HG02610 (cell line): ENCODE measurements at regions not wholly inside any gene's neighbourhood (a gene's known extent, or its start where the extent isn't known, plus 50 kb on each side); places are given as distances from the start of the nearest gene placed in this dataset.
"Not testable (repeated sequence)": the region's sequence is repeated elsewhere in the genome, so short reads cannot be mapped to it uniquely, and the experiment has no call there.

ENCODE experiments used
- ATAC-seq: cut with Tn5 transposase; IDR thresholded peaks from one replicate; pipeline ENCODE4 v1.9.1; 2021; ENCODE audit warnings: mild to moderate bottlenecking, moderate library complexity; ENCODE audit not compliant: unreplicated experiment

DNA sequence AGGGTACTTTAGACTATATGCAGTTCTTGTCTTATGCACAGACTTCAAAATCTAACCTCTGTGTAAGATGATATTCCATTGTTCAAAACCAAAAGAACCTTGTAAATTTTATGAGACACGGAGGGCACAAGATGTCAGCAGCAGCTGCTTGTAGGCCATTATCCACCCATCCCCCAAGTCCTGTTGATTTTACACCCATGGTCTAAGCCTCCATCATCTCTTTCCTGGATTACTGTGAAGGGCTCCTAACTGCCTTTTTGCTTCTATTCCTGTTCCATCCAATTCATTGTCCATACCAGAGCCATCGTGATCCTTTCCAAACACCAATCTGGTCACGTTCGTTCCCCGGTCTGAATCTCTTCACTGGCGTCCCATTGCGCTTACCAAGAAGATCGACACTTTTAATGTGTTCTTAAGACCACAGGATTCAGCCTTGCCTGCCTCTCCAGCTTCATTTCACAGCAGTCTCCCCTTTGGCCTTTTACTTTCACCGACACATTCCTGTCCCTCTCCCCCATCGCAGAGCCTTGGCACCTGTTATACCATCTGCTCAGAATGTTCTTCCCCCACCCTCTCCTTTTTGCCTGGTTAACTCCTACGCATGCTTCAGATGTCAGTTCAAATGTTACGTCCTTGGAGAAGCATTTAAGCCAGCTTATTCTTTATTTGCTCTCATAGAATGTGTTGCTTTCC, 107.3 kb upstream of the POU3F1 start:
- ATAC-seq, result no peak

DNA sequence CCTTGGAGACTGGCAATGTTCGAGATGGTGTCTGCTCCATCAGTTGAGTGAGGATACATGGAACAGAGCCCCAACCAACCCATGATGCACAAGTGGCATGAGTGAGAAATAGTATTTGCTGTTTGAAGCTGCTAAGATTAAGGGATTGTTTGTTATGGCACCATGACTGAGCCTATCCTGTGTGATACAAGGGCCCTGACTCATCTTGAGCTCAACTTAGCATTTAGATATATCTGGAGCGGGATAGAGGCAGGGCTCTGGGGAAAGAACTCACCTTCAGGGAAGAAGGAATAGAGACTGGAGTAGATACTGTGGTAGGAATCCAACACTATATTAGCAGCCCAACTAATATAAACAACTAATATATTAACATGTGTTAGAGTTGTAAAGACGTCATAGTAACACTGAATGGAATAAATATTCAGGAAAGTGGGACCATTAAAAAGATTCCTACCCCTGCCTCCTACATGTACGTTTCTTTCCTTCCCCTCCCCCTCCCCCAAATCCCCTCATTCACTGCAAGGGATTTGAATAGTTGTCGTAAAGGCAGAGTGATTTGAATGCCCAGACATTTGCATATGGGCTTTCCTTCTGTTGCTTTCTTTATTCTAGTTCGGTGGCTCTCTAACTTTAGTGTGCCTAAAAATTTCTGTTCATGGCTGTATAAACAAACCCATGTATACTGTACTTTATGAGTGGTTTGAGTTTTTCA, 106.6 kb upstream of the POU3F1 start:
- no peak for ATAC-seq

- peak; percentile 56 for ATAC-seq
Observed at GRCh38 chr1:38152351-38153065, 105.9 kb upstream of the POU3F1 start.

GRCh38 chr1:38151399-38151798, 104.8 kb upstream of the POU3F1 start:
- no peak for ATAC-seq

- ATAC-seq, result not testable (repeated sequence)
Observed at GRCh38 chr1:38146079-38146478, 99.5 kb upstream of the POU3F1 start.

DNA sequence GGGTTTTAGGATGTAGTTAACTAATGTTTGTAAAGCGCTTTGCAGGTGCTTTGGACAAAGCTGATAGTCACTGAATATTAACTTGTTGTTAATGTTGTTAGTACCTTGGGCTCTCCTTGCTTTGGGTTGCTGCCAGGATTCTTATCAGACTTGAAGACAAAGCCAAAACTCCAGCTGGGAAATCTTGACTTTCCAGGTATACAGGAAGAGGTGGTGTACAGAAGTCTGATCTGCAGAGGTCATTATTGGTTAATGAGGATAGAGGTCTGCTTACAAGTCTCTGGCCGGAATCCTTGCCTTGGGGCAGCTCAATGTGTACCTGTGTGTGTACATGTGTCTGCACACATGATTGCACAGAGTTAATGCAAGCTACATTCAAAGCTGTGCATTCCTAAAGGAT, 96.0 kb upstream of the POU3F1 start:
- no peak for ATAC-seq

DNA sequence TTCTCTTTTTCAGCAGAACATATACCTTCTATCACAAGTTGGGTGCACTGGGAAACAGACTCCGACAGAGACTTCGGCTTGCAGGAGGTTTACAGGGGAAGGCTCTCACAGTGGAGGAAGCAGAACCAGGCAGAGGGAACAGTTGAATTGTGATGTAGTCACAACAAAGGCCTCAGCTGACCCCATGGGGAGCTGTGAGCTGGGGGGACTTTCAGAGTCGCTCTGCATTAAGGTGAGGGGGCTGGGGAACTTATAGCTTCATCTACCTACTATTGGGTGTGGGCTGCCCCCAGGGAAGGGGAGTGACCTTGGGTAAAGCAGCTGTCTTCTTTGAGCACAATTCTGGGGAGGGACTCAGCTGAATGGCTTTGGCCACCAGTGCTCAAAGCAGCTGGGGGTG, 94.9 kb upstream of the POU3F1 start:
- ATAC-seq, result no peak

- ATAC-seq, result no peak
Observed at GRCh38 chr1:38139738-38140487, 93.3 kb upstream of the POU3F1 start.

DNA sequence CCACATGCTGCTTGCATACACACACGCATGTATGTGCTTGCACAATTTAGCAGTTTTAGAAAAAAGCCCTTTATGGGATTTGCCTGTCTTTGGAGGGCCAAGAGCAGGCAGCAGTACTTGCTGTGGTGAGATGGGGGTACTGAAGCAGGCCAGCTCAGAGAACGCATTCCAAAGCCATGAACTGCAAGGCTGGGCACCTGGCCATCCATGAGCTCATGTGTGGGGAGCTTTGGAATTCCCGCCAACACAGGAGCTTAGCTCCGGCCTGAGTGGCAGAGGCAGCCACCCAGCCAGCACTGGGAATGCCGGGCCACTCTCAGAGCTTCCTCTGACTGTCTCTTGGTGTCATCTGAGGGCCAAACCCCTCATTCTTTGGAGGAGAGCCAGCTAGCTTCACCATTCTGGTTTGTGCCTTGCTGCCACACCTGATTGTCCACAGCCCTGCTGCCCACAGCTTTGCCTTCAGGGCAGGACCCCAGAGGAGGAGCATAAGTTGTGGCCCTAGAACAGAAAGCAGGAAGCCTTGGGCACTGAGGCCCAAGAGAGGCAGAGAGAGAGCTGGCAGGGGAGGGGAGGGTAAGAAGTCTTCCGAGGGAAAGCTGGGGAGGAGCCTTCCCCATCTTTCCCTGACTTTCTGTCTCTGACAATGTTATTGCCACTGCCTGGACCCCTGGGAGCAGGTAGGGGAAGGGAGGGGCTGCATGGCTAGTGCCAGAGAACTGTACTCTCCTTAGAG, 92.1 kb upstream of the POU3F1 start:
- ATAC-seq, result no peak

DNA sequence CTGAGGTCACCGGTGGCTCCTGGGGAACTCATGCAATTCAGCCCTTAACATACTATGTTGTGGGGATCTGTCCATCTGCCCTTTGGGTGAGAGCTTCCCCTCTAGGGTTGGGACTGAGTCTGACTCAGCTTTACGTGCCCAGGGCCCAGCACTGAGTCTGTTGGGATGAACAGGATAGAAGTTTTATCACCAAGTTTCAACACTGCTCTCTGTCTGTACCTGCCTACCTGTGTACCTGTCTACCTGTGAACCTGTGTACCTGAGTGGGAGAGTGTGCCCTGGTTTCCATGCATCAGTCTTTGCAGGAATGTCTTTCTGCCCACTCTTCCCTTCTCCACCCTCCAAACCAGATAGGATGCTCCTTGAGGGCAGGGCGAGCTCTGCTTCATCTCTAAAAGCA, 90.6 kb upstream of the POU3F1 start:
- no peak for ATAC-seq

DNA sequence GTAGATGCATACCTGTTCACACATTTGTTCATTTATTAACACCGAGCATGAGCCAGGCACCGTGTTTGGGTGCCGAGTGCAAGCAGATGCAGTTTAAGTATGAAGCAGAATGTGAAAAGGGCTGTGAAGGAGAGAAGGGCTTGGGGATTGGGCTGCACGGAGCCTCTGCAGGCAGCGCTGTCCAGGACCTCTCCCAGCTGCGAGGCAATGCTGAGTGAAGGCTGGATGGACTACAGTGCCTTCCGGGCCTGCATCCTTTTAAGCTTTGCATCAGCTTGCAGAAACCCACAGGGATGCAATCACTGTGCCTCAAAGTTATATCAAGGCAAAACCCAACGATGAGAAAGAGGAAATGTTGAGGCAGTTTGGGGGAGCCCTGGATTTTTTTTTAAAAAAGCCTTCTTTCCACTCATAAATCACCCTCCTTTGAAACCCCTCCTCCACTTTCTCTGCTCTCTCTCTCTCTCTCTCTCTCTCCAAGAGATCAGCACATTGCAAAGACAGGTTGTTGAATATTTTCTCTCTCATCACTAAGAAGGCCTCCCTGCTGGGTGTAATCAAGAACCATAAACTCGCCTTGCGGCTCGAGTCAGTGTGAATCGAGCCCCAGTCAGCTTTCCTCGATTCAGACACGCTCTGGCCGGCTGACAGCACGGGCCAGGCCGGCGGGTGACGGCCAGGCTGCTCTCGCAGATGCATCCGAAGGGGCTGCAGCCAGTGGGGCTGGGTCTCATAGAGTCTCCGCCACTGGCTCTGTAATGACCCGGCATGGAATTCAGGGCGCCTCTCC, 89.2 kb upstream of the POU3F1 start:
- ATAC-seq, result no peak

GRCh38 chr1:38134294-38134755, 87.7 kb upstream of the POU3F1 start:
- ATAC-seq, result no peak

DNA sequence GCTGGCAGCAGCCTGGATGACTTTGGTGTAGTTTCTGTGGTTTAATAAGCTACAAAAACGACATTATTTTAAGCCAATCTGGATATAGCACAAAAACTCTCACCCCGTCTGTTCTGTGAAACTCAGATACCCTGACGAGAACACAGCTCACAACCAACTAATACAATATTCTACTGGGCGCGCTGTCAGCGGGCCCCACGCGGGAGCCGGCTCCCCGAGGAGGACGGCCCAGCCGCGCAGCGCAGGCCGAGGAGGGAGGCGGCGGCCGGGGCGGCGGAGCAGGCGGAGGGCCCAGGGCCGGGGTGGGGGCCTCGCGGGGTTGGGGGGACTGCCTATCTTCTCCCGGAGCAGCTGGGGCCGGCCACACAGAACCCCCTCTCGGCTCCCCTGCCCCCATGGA, 87.2 kb upstream of the POU3F1 start:
- ATAC-seq, result no peak

DNA sequence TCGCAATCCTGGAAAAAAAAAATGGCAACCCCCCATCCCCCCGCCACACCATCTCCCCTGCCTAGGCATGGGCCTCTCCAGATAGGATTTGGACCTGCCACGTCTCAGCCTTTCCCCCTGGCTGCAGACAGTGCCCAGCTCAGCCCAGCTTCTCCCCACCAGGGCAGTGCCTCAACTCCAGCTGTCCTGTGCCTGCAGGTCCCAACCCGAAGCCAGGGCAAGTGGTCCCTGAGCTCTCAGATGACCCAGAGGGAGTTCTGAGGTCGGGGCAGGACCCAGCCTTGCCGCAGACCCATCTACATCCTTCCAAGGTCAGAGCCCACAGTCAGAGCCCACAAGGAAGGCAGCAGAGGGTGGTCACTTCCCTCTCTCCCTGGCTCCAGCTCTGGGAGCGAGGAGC, 86.7 kb upstream of the POU3F1 start:
- no peak for ATAC-seq

- ATAC-seq, result no peak
Observed at GRCh38 chr1:38132681-38133080, 86.1 kb upstream of the POU3F1 start.

GRCh38 chr1:38131024-38131585, 84.5 kb upstream of the POU3F1 start:
- ATAC-seq, result no peak

DNA sequence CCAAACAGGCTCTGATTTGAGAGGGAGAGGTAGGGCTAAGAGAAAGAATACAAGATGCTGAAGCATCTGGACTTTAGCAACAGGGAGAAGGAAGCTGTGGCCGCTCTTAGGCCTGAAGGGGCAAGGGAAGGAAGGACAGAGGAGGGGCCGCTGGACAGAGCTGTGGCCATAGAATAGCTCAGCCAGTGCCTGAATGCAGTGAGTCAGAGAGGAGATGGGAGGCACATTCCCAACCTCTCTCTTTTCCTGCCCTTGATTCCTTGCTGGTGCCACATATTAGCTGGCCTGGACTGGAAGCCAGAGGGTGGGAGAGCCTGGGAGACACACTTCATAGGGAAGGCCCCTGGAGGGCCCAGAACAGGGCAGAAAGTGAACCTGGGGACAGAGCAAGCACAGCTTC, 83.4 kb upstream of the POU3F1 start:
- no peak for ATAC-seq

GRCh38 chr1:38129473-38129872, 82.9 kb upstream of the POU3F1 start:
- ATAC-seq, result no peak

DNA sequence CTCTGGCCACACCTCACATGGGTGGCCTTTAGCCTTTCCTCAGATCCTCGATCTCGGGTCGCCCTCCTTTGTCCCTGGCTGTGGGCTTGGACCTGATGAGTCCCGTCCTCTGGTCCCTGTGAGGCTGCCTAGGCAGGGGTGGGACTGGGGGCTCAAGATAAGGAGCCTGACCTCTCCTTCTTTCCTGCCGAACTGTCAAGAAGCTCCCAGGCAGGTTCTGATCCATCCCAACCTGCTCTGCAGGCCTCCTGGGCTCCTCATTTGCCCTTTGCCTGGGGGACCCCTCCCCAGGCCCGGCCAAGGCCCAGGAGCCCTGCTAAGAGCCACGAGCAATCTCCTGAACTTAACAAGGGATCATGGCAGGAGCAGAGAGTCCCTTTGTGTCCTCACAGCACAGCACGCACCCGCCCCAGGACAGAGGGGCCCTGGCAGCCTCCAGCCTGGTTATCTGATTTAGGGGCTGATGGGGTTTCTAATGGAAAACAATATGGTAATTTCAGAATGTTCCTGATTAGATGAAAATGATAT, 82.4 kb upstream of the POU3F1 start:
- no peak for ATAC-seq
